Muscle of arm (tissue), 1 donor: ENCODE measurements at regions not wholly inside any gene's neighbourhood (a gene's known extent, or its start where the extent isn't known, plus 50 kb on each side); places are given as distances from the start of the nearest gene placed in this dataset.

Experiments
- DNase-seq: peaks from one replicate; pipeline ENCODE4 v3.0.0-alpha.2; 2013

GRCh38 chr7:52053525-52053924 is 736.9 kb upstream of the COBL start:
- DNase-seq = no peak

- DNase-seq = no peak
Measured at GRCh38 chr7:52030722-52031121, 714.1 kb upstream of the COBL start.

GRCh38 chr7:52026140-52026539 is 709.5 kb upstream of the COBL start:
- no peak for DNase-seq

GRCh38 chr7:52021343-52021742 is 704.7 kb upstream of the COBL start:
- DNase-seq = no peak

GRCh38 chr7:52018680-52019054 is 702.1 kb upstream of the COBL start:
- no peak for DNase-seq

- DNase-seq = no peak
Measured at GRCh38 chr7:52017802-52018679, 701.4 kb upstream of the COBL start.

- peak; percentile 12 for DNase-seq
Measured at GRCh38 chr7:52009181-52009580, 692.6 kb upstream of the COBL start.

GRCh38 chr7:52006674-52007073 is 690.1 kb upstream of the COBL start:
- DNase-seq = no peak

- no peak for DNase-seq
Measured at GRCh38 chr7:52005613-52006012, 689.0 kb upstream of the COBL start.

GRCh38 chr7:51995596-51996179 is 679.1 kb upstream of the COBL start:
- no peak for DNase-seq

GRCh38 chr7:51982653-51983052 is 666.0 kb upstream of the COBL start:
- DNase-seq = no peak

- DNase-seq = no peak
Measured at GRCh38 chr7:51980812-51981211, 664.2 kb upstream of the COBL start.

- no peak for DNase-seq
Measured at GRCh38 chr7:51980313-51980712, 663.7 kb upstream of the COBL start.

- DNase-seq = no peak
Measured at GRCh38 chr7:51977913-51978312, 661.3 kb upstream of the COBL start.

GRCh38 chr7:51973939-51974338 is 657.3 kb upstream of the COBL start:
- no peak for DNase-seq

GRCh38 chr7:51973071-51973470 is 656.5 kb upstream of the COBL start:
- no peak for DNase-seq

- DNase-seq = no peak
Measured at GRCh38 chr7:51970961-51971665, 654.5 kb upstream of the COBL start.

- DNase-seq = peak; percentile 4
Measured at GRCh38 chr7:51968461-51968860, 651.9 kb upstream of the COBL start.

- DNase-seq = no peak
Measured at GRCh38 chr7:51965454-51965853, 648.8 kb upstream of the COBL start.

- no peak for DNase-seq
Measured at GRCh38 chr7:51961804-51962203, 645.2 kb upstream of the COBL start.

- no peak for DNase-seq
Measured at GRCh38 chr7:51950813-51951212, 634.2 kb upstream of the COBL start.

- no peak for DNase-seq
Measured at GRCh38 chr7:51949726-51950644, 633.4 kb upstream of the COBL start.
